Loucy (cell line): ENCODE measurements at regions not wholly inside any gene's neighbourhood (a gene's known extent, or its start where the extent isn't known, plus 50 kb on each side); places are given as distances from the start of the nearest gene placed in this dataset.

Experiments used
- H2AFZ ChIP-seq: fragments of 200-600 bp; sonication (generic); 2 replicates; pipeline ENCODE4 v1.6.0; 2016; ENCODE audit warnings: antibody characterized with exemption, mild to moderate bottlenecking, low read length, moderate library complexity
- H3F3A ChIP-seq: fragments of 200-600 bp; 2 replicates; pipeline ENCODE4 v1.6.0; 2016; ENCODE audit warnings: antibody characterized with exemption, low read depth, mild to moderate bottlenecking
- H3K27me3 ChIP-seq: fragments of 200-600 bp; sonication (generic); 2 replicates; pipeline ENCODE4 v1.6.1; 2014; ENCODE audit warnings: low read length, mild to moderate bottlenecking; ENCODE audit not compliant: insufficient read depth, poor library complexity, severe bottlenecking
- H3K36me3 ChIP-seq: fragments of 200-600 bp; sonication (generic); 2 replicates; pipeline ENCODE4 v1.6.1; 2016; ENCODE audit warnings: low read length; ENCODE audit not compliant: insufficient read depth
- H3K4me1 ChIP-seq: fragments of 200-600 bp; sonication (generic); 2 replicates; pipeline ENCODE4 v1.5.1; 2014; ENCODE audit warnings: low read length, mild to moderate bottlenecking; ENCODE audit not compliant: insufficient read depth, poor library complexity, severe bottlenecking
- H3K4me2 ChIP-seq: fragments of 200-600 bp; sonication (generic); 2 replicates; pipeline ENCODE4 v1.6.0; 2014; ENCODE audit warnings: antibody characterized with exemption, low read length, low read depth, mild to moderate bottlenecking; ENCODE audit not compliant: poor library complexity, severe bottlenecking
- H3K4me3 ChIP-seq: fragments of 200-600 bp; sonication (generic); 2 replicates; pipeline ENCODE4 v1.5.1; 2014; ENCODE audit warnings: low read length, mild to moderate bottlenecking, mixed read lengths; ENCODE audit not compliant: poor library complexity, severe bottlenecking
- H3K79me2 ChIP-seq: fragments of 200-600 bp; sonication (generic); 2 replicates; pipeline ENCODE4 v1.6.1; 2014; ENCODE audit warnings: low read length; ENCODE audit not compliant: insufficient read depth
- H3K9ac ChIP-seq: fragments of 200-600 bp; sonication (generic); 2 replicates; pipeline ENCODE4 v1.6.0; 2014; ENCODE audit warnings: mild to moderate bottlenecking, low read depth, low read length, moderate library complexity; ENCODE audit not compliant: poor library complexity, severe bottlenecking
- H3K9me2 ChIP-seq: fragments of 200-600 bp; sonication (generic); replicated peaks from 2 replicates; pipeline ENCODE4 v1.6.1; 2016; ENCODE audit warnings: low read depth, low read length, mixed read lengths
- H3K9me3 ChIP-seq: fragments of 200-600 bp; sonication (generic); 2 replicates; pipeline ENCODE4 v1.6.1; 2014; ENCODE audit warnings: mild to moderate bottlenecking, antibody characterized with exemption, low read length, low read depth; ENCODE audit not compliant: insufficient read depth
- H4K20me1 ChIP-seq: fragments of 200-600 bp; sonication (generic); 2 replicates; pipeline ENCODE4 v1.6.0; 2014; ENCODE audit warnings: antibody characterized with exemption, low read length, mild to moderate bottlenecking; ENCODE audit not compliant: insufficient read depth, poor library complexity, severe bottlenecking
- CTCF ChIP-seq: fragments of 200-600 bp; sonication (generic); conservative IDR thresholded peaks from 2 replicates; pipeline ENCODE4 v1.5.1; 2014; ENCODE audit warnings: mild to moderate bottlenecking, antibody characterized with exemption, low read length
- EZH2phosphoT487 ChIP-seq: fragments of 200-600 bp; IDR thresholded peaks from 2 replicates; pipeline ENCODE4 v1.6.1; 2018; ENCODE audit warnings: antibody characterized with exemption, mild to moderate bottlenecking, moderate library complexity, borderline replicate concordance

GRCh38 chr16:86158688-86159360 lies 259.9 kb downstream of the IRF8 start:
- Histone ChIP-seq H4K20me1 (no peaks in the 10 kb centered on the region), H3K4me1 (no peaks in the 10 kb centered on the region), H3K4me3 (no peak overlapping the region), H3K9me2 (no peaks in the 10 kb centered on the region), H3K27me3 (no peaks in the 10 kb centered on the region), H2AFZ (no peak overlapping the region), H3K4me2 (no peak overlapping the region), H3K9me3 (no peaks in the 10 kb centered on the region), H3K9ac (no peak overlapping the region), H3K36me3 (no peaks in the 10 kb centered on the region), H3F3A (no peaks in the 10 kb centered on the region), H3K79me2 (no peaks in the 10 kb centered on the region)
- TF ChIP-seq EZH2phosphoT487 (no peak), CTCF (no peak)

DNA sequence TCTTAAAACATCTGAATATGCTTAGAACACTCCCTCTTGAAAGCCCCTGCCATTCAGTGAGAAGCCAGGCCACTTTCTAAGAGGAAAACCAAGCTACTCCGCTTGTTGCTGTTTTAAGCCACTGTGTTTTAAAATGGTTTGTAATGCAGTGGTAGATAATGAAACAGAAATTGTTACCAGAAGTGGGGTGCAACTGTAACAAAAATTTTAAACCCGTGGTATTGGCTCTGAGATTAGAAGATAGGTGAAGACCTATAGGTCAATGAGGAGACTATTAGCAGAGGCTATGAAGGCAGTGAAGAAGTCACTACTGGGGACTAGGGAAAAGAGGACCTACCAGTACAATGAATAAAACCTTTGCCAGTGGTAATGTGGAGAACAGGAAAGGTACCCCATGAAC lies 266.5 kb downstream of the IRF8 start:
- H3K4me3 ChIP-seq, result no peak overlapping the region
- no peak overlapping the region for H2AFZ ChIP-seq
- no peaks in the 10 kb centered on the region for H3K79me2 ChIP-seq
- H3K27me3 ChIP-seq, result no peaks in the 10 kb centered on the region
- H3F3A ChIP-seq, result no peaks in the 10 kb centered on the region
- TF ChIP-seq EZH2phosphoT487, result no peak
- TF ChIP-seq CTCF, result no peak
- H3K9ac ChIP-seq, result no peak overlapping the region
- no peaks in the 10 kb centered on the region for H3K9me2 ChIP-seq
- no peaks in the 10 kb centered on the region for H4K20me1 ChIP-seq
- no peak overlapping the region for H3K4me2 ChIP-seq
- H3K9me3 ChIP-seq, result peaks cover 3% of the 10 kb centered on the region; the same call in 1 of the 2 replicates
- H3K36me3 ChIP-seq, result no peaks in the 10 kb centered on the region
- H3K4me1 ChIP-seq, result no peaks in the 10 kb centered on the region

DNA sequence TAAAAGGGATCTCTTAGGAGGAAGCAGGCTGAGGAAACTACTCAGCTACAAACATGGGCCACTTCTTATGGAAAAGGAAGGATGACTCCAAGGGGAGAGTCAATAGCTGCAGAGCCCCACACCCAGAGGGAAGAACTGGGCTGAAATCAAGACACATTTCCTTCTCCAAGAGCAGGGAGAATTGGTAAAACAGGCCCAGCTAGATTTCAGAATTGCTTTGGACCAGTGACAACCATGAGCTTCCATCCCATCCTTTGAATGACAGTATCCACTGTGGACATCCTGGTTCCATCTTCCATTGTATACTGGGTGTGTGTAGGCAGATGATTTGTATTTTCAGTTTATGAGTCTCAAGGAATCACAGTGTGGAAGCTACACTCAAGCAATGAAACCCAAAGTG lies 267.5 kb downstream of the IRF8 start:
- Histone ChIP-seq H3F3A (no peaks in the 10 kb centered on the region), H3K9ac (no peak overlapping the region), H3K36me3 (no peaks in the 10 kb centered on the region), H3K4me1 (no peaks in the 10 kb centered on the region), H2AFZ (no peak overlapping the region), H3K27me3 (no peaks in the 10 kb centered on the region), H3K4me2 (no peak overlapping the region), H3K79me2 (no peaks in the 10 kb centered on the region), H3K9me3 (peaks cover 3% of the 10 kb centered on the region; the same call in 1 of the 2 replicates), H3K4me3 (no peak overlapping the region), H4K20me1 (no peaks in the 10 kb centered on the region), H3K9me2 (no peaks in the 10 kb centered on the region)
- TF ChIP-seq EZH2phosphoT487, result no peak
- TF ChIP-seq CTCF, result no peak
